HEK293T (cell line): ENCODE measurements at regions not wholly inside any gene's neighbourhood (a gene's known extent, or its start where the extent isn't known, plus 50 kb on each side); places are given as distances from the start of the nearest gene placed in this dataset.

Experiments used
- BHLHE40 ChIP-seq: fragments of 450-650 bp; IDR thresholded peaks from 2 replicates; pipeline ENCODE4 v1.6.1; 2016; ENCODE audit warnings: mild to moderate bottlenecking, moderate library complexity, borderline replicate concordance
- ELF4 ChIP-seq: fragments of 450-650 bp; IDR thresholded peaks from 2 replicates; pipeline ENCODE4 v1.6.1; 2017; ENCODE audit warnings: antibody characterized with exemption
- FOXA1 ChIP-seq: fragments of 450-650 bp; IDR thresholded peaks from 2 replicates; pipeline ENCODE4 v1.6.1; 2016; ENCODE audit warnings: mild to moderate bottlenecking
- FOXM1 ChIP-seq: fragments of 450-650 bp; IDR thresholded peaks from 2 replicates; pipeline ENCODE4 v1.6.1; 2017; ENCODE audit warnings: mild to moderate bottlenecking, borderline replicate concordance
- SP1 ChIP-seq: fragments of 450-650 bp; IDR thresholded peaks from 2 replicates; pipeline ENCODE4 v1.6.1; 2017
- SUZ12 ChIP-seq: fragments of 450-650 bp; IDR thresholded peaks from 2 replicates; pipeline ENCODE4 v1.6.1; 2016; ENCODE audit warnings: mild to moderate bottlenecking
- ZNF384 ChIP-seq: fragments of 450-650 bp; IDR thresholded peaks from 2 replicates; pipeline ENCODE4 v1.6.1; 2016

DNA sequence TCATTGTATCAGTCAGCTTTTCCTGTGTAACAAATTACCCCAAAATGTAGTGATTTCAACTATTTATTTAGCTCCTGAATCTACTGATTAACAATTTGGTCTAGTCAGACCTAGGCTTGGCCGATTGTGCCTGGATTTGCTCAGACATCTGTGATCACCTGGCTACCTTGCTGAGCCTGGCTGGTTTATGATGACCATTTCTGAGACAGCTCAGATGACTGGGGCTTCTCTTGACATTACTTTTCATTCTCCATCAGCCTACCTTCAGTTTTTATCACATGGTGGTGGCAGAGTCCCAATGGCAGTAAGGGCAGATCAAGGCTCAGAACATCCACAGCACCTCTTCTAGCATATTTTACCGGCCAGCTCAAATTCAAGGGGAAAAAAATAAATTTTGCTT, 286.3 kb downstream of the BTG1 start:
- no peak for TF ChIP-seq ZNF384
- no peak for TF ChIP-seq FOXM1
- no peak for TF ChIP-seq SUZ12
- no peak for TF ChIP-seq SP1
- TF ChIP-seq FOXA1: no peak
- TF ChIP-seq ELF4: no peak
- no peak for TF ChIP-seq BHLHE40
